Esophagus squamous epithelium (tissue), 4 donors: ENCODE measurements at regions not wholly inside any gene's neighbourhood (a gene's known extent, or its start where the extent isn't known, plus 50 kb on each side); places are given as distances from the start of the nearest gene placed in this dataset.

Experiments
- POLR2A ChIP-seq, 4 donors: fragments of 450-650 bp; IDR thresholded peaks; one replicate each; pipeline ENCODE4 v1.6.1; 2017; ENCODE audit warnings: antibody characterized with exemption in 4 of 4, mild to moderate bottlenecking in 4 of 4, moderate library complexity in 3 of 4
- TF ChIP-seq, protein P1 (sequence below), 6 experiments: fragments of 450-650 bp in 4 of 6; fragments of 200-600 bp in 2 of 6; sonication (generic) in 2 of 6; IDR thresholded peaks; one replicate each; pipeline ENCODE4 v1.5.1; 2016 to 2019; ENCODE audit warnings: antibody characterized with exemption in 6 of 6, mild to moderate bottlenecking in 4 of 6, moderate library complexity in 4 of 6

DNA sequence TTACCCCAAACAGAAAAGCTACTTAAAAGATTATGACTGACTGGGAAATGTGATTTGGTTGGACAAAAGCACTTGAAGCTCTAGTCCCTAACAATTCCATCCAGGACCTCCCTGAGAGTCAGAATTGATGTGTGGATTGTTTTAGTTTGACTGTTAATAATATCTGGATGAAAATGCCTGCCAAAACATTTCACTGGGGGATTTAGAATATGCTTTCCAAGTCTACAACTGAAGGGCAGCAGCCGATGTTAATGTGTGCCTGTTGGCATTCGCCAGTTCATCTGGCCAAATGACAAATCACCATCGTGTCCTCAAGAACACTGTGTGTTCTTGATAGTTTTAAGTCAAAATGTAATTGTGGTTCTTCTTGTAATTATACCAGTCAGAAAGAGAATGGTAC is 76.0 kb upstream of the TSC22D1 start:
- TF ChIP-seq, protein P1, sequence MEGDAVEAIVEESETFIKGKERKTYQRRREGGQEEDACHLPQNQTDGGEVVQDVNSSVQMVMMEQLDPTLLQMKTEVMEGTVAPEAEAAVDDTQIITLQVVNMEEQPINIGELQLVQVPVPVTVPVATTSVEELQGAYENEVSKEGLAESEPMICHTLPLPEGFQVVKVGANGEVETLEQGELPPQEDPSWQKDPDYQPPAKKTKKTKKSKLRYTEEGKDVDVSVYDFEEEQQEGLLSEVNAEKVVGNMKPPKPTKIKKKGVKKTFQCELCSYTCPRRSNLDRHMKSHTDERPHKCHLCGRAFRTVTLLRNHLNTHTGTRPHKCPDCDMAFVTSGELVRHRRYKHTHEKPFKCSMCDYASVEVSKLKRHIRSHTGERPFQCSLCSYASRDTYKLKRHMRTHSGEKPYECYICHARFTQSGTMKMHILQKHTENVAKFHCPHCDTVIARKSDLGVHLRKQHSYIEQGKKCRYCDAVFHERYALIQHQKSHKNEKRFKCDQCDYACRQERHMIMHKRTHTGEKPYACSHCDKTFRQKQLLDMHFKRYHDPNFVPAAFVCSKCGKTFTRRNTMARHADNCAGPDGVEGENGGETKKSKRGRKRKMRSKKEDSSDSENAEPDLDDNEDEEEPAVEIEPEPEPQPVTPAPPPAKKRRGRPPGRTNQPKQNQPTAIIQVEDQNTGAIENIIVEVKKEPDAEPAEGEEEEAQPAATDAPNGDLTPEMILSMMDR (IDR thresholded peaks at IDR 0.05): no peak
- TF ChIP-seq POLR2A (IDR thresholded peaks at IDR 0.05): no peak
